BJ (cell line): ENCODE measurements at regions not wholly inside any gene's neighbourhood (a gene's known extent, or its start where the extent isn't known, plus 50 kb on each side); places are given as distances from the start of the nearest gene placed in this dataset.

Experiments used
- CTCF ChIA-PET: fragments of 350-600 bp; formaldehyde crosslinking; extraction: SDS; loops from one replicate; lab custom pipeline; 2021; ENCODE audit warnings: antibody characterized with exemption, inconsistent platforms; lab: Yijun Ruan, JAX
- POLR2A ChIA-PET: fragments of 300-600 bp; sonication (Branson Sonifier 250); formaldehyde crosslinking; extraction: SDS; loops from one replicate; lab custom pipeline; 2021; ENCODE audit warnings: antibody characterized with exemption; lab: Charles Lee
- DNase-seq: peaks from one replicate; pipeline ENCODE4 v3.0.0-alpha.2; 2011; ENCODE audit warnings: low read depth
- H3K27me3 ChIP-seq: 2 replicates; pipeline ENCODE4 v1.6.0; 2011; ENCODE audit warnings: low read length; ENCODE audit not compliant: control insufficient read depth, insufficient read depth
- H3K36me3 ChIP-seq: 2 replicates; pipeline ENCODE4 v1.5.1; 2011; ENCODE audit warnings: low read length; ENCODE audit not compliant: control insufficient read depth, insufficient read depth
- H3K4me3 ChIP-seq: 2 replicates; pipeline ENCODE4 v1.5.1; 2011; ENCODE audit warnings: low read depth, mild to moderate bottlenecking, control low read depth, low read length
- TF ChIP-seq, protein P1 (sequence below): IDR thresholded peaks from 2 replicates; pipeline ENCODE4 v1.5.1; 2011; ENCODE audit warnings: low read depth, mild to moderate bottlenecking, control low read depth, inconsistent platforms, low read length, moderate library complexity; ENCODE audit not compliant: insufficient read depth

- CTCF ChIA-PET = no interaction called here
- DNase-seq = no peak
- TF ChIP-seq, protein P1, sequence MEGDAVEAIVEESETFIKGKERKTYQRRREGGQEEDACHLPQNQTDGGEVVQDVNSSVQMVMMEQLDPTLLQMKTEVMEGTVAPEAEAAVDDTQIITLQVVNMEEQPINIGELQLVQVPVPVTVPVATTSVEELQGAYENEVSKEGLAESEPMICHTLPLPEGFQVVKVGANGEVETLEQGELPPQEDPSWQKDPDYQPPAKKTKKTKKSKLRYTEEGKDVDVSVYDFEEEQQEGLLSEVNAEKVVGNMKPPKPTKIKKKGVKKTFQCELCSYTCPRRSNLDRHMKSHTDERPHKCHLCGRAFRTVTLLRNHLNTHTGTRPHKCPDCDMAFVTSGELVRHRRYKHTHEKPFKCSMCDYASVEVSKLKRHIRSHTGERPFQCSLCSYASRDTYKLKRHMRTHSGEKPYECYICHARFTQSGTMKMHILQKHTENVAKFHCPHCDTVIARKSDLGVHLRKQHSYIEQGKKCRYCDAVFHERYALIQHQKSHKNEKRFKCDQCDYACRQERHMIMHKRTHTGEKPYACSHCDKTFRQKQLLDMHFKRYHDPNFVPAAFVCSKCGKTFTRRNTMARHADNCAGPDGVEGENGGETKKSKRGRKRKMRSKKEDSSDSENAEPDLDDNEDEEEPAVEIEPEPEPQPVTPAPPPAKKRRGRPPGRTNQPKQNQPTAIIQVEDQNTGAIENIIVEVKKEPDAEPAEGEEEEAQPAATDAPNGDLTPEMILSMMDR = no peak
- POLR2A ChIA-PET = interaction anchor here (0.5 kb wide), 1 partner anchor 10 kb away, joined by 3 read pairs; no protein-coding TSS in a partner anchor
- Histone ChIP-seq H3K27me3 (peaks cover 3% of the 10 kb centered on the region), H3K4me3 (no peak overlapping the region), H3K36me3 (no peaks in the 10 kb centered on the region)
Observed at GRCh38 chr11:119993722-119994121, 144.2 kb downstream of the TRIM29 start.

GRCh38 chr11:119992171-119993051 lies 145.5 kb downstream of the TRIM29 start:
- POLR2A ChIA-PET = no interaction called here
- DNase-seq = no peak
- H3K27me3 ChIP-seq = peaks cover 3% of the 10 kb centered on the region
- H3K4me3 ChIP-seq = no peak overlapping the region
- CTCF ChIA-PET = no interaction called here
- TF ChIP-seq, protein P1 = no peak
- H3K36me3 ChIP-seq = no peaks in the 10 kb centered on the region

DNA sequence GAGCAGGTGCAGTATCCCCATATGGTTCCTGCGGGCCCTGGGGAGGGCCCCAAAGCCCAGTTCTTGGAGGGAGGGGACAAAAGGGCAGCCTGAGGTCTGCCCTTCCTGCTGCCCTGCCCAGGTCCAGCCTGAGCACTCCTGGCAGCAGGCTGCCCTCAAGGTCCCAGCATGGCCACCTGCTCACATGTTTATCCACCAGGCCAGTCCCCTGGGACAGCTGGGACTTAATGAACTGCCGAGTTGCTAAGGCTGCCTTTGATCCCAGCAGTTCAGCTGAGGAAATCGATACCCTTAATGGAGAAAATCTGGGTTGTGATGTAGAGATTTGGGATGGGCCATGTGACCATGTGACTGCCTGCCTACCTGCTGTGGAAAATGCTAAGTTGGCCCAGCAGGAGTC lies 146.2 kb downstream of the TRIM29 start:
- DNase-seq = no peak
- Histone ChIP-seq H3K4me3 (no peak overlapping the region), H3K36me3 (no peaks in the 10 kb centered on the region), H3K27me3 (peaks cover 3% of the 10 kb centered on the region)
- TF ChIP-seq, protein P1 = no peak
- ChIA-PET CTCF (no interaction called here), POLR2A (no interaction called here)

GRCh38 chr11:119991022-119991404 lies 146.9 kb downstream of the TRIM29 start:
- H3K27me3 ChIP-seq = peaks cover 3% of the 10 kb centered on the region
- no peak overlapping the region for H3K4me3 ChIP-seq
- no peaks in the 10 kb centered on the region for H3K36me3 ChIP-seq
- ChIA-PET CTCF (interaction anchor here (0.6 kb wide), 1 partner anchor 259 kb away, joined by 3 read pairs; no protein-coding TSS in a partner anchor), POLR2A (no interaction called here)
- DNase-seq = no peak
- TF ChIP-seq, protein P1 = no peak

- TF ChIP-seq, protein P1 = no peak
- Histone ChIP-seq H3K36me3 (no peaks in the 10 kb centered on the region), H3K4me3 (no peak overlapping the region), H3K27me3 (peaks cover 3% of the 10 kb centered on the region)
- ChIA-PET POLR2A (no interaction called here), CTCF (interaction anchor here (0.6 kb wide), 1 partner anchor 258 kb away, joined by 3 read pairs; no protein-coding TSS in a partner anchor)
- no peak for DNase-seq
Observed at GRCh38 chr11:119990309-119991021, 147.4 kb downstream of the TRIM29 start.
